HG03571 (cell line): ENCODE measurements at regions not wholly inside any gene's neighbourhood (a gene's known extent, or its start where the extent isn't known, plus 50 kb on each side); places are given as distances from the start of the nearest gene placed in this dataset.

Experiments used
- ATAC-seq: cut with Tn5 transposase; IDR thresholded peaks from one replicate; pipeline ENCODE4 v1.9.1; 2021; ENCODE audit not compliant: unreplicated experiment

DNA sequence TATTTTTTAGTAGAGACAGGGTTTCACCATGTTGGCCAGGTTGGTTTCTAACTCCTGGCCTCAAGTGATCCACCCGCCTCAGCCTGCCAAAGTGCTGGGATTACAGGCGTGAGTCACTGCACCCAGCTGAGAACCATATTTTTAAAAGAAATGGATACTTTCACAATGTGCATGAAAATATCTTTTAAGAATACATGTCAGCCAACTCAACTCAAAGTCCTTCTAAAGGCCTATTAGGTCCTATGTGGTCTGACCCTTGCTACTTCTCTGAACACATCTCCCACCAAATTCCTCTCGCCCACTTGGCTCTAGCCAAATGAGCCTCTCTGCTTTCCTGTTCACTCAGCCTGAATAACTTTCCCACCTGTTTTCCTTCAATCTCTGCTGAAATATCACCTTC is 119.6 kb downstream of the MTX2 start:
- no peak for ATAC-seq

DNA sequence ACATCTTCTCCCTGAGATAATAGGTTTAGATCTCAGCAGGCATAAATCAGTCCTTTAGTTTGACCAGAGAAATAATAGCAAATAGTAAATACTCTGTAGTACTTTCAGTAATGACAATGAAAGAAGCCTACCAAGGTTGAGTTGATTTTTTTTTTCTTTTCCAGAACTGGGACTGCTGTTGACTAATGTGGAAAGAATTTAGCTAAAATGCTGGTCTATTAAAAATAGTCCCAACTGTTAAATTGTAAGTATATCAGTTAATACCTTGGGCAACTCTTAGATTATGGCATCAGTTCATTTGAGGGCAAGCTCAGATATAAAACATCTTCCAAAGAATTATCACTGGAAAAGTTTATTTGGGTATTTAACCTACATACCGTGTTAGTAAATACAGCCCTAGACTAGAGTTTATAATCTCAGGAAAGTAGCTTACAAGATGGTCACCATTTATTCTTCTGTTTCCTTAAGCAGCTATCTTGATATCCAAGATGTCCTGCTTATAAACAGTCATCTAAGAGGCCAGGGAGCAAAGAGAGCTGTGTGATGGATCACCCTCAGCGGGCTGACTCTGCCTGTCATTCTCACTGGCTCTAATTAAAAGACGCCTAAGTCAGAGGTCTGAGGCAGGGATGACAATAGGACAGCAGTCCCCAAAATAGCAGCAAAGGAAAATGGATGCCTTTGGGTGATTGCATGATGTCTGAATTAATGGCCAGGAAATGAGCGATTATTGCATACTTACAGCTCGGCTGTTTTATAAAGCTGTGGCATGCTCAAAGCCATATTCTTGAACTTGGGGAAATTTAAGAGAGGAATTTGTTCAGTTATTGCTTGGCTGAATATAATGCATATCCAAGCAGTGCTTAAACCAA is 121.3 kb downstream of the MTX2 start:
- no peak for ATAC-seq

DNA sequence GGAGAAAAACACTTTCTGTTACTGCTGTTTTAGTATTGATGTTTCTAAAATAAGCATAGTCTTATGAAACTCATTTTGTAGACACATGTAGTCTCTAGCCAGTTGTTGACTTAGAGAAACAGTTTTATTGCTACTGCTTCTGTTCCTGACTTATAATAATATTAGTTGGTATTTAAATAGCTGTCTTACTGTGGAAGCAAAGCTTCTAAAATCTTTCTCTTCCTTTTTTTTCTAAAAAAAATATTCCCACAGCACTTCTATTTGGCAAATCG is 121.8 kb downstream of the MTX2 start:
- no peak for ATAC-seq

GRCh38 chr2:176392249-176392648 is 123.0 kb downstream of the MTX2 start:
- no peak for ATAC-seq

DNA sequence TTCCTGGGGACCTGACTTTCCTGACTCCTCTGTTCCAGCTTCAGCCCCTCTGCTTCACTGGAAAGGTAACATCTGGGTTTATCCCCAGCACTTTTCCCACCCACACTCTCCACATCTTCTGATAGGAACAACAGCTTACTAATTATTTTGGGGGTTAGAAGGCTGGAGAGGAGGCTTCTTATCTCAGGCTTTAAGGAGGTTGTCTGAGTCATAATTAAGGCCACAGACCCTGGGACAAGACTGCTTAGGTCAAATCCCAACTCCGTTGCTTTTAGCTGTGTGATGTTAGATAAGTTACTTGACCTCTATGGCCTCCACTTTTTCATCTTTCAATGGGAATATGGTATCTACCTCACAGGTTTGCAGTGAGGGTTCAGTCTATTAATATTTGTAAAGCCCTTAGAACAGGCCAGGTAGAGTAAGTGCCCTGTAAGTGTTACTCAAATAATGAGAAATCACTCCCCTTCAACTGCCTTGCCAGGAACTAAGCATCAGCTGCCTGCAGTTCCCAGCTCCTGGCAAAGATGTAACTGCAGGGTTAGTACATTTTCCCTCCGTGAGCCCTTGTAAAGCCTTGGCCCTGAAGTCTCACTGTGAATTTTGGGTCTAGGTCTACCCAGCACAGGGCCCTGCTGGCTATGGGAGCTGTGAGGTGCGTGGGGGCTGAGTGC is 123.6 kb downstream of the MTX2 start:
- no peak for ATAC-seq

DNA sequence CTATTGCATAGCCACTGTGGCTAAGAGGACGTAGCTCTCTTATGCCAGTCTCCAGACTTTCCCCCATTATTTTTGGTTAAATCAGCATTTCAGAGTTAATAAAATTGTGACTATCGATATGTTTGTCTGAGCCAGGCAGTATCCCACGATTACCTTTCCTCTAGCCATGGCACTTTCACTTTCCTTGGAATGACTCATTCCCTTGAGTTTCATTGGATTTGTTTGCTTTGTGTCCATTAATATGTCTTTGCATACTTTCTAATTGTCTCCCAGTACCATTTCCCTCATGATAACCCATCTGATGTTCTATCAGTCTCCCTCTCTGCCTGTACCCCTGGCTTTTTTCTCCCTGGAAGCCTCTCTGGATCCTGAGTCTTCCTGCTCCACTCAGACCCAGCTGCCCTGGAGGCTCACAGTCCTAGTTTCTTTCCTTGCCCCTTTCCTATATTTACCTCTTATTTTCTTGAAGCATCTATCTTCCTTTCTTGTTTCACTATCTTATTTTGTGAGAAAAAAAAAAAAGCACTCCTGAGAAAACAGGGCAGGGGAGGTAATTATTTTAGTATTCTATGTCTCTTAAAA is 126.1 kb downstream of the MTX2 start:
- no peak for ATAC-seq

DNA sequence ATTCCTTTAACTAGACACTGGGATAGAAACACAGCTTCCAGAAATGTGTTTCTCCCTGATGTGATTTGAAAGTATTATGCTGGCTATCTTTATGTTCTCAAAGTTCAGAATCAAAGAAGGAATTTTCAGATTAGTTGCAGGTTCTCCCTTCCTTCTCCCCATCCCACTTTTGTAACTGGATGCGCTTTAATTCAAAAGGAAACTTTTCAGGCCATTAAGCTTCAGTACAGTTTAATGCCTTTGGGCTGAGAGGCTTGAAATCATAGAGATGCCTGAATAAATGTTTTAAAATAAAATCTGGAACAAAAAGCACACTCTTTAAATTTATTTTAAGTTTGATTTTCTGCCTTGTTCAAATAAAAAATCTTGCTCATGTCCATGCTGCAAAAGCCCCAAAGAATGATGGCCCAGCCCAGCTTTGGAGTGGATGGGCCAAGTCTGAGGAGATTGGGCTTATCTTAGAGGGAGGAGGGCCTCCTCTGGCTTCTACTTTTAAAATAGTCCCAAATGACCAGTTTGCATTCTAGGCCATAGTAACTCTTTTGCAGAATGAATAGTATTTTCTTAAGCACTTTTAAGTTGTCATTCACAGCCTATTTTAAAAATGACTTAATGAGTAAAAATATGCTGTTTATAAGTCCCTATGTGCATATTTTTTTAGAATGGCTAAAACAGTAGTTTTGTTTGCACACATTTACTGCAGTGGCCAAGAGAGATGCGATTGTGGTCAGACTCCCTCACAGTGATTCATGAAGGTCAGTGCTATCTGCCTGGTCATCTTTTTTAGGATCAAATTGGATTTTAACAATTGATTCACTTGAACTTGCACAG is 129.2 kb downstream of the MTX2 start:
- ATAC-seq: no peak

- ATAC-seq: no peak
Measured at GRCh38 chr2:176399074-176399598, 129.9 kb downstream of the MTX2 start.

GRCh38 chr2:176405477-176405876 is 136.2 kb downstream of the MTX2 start:
- no peak for ATAC-seq

GRCh38 chr2:176407706-176408105 is 138.5 kb downstream of the MTX2 start:
- ATAC-seq: no peak

GRCh38 chr2:176409671-176410070 is 140.4 kb downstream of the MTX2 start:
- no peak for ATAC-seq

DNA sequence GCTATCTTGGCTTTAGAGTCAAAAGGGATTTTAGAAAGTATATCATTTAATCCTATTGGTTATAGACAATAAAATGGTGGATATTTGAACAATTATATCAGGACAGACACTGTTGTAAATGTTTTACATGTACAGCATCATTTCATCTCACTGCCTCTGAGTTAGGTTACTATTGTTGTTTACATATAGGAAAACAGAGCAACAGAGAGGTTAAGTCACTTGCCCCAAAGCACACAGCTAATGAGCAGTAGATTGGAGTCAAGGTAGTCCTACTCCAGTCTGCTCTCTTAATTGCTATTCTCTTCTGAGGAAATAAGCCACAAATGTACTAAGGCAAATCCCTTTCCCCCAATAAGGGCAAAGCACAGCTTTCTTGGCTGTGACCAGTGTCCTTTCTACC is 142.9 kb downstream of the MTX2 start:
- ATAC-seq: no peak

- no peak for ATAC-seq
Measured at GRCh38 chr2:176413786-176414185, 144.5 kb downstream of the MTX2 start.

- no peak for ATAC-seq
Measured at GRCh38 chr2:176414641-176415040, 145.4 kb downstream of the MTX2 start.

- ATAC-seq: no peak
Measured at GRCh38 chr2:176415174-176415895, 146.1 kb downstream of the MTX2 start.

GRCh38 chr2:176415937-176416499 is 146.8 kb downstream of the MTX2 start:
- ATAC-seq: no peak

DNA sequence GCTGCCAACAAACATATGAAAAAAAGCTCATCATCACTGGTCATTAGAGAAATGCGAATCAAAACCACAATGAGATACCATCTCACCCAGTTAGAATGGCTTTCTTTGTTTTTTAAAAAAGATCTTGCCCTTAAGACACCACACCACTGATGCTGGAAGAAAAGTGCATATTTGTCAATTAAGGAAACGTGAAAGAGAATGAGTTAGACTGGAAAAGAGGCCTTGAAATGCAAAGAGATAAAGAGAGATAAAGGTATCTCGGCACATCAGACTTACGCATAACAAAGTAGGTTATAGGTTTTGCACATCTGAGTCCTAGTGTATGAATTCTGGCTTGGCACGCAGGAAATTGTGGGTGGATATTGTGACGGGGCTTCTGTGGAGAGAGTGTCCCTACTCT is 149.5 kb downstream of the MTX2 start:
- ATAC-seq: no peak

GRCh38 chr2:176419591-176420071 is 150.4 kb downstream of the MTX2 start:
- no peak for ATAC-seq

DNA sequence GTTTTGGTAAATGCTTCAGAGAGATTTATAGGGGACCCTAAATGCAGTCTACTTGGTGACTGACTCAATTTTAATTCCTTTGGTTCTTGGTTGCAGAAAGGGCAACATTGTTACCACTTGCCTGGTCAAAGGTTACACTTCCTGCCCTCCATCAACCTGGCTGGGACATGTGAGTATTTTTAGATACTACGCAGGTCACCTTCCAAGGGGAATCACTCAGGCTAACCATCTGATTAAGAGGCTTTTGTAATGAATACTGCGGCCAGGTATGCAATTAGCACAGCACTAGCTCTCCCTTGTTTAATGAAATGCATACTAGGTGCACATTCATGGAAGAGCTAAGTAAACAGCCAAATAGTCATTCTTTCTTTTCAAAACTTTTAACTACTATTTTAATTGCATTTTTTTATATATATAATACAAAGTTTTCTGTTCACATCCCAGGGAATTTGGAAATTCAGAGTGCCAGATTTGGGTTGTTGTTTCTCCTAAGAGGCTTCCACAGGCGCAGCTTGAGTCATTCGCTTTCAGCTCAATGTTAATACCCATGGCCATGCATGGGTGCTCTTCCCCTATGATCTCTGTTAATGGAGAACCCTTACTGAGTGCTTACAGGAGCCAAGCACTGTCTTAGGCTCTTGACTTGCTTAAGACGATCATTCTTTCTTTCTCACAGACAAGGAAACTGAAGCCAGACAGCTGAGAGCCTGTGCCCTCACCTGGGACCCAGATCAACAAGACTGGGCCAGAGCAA is 152.2 kb downstream of the MTX2 start:
- no peak for ATAC-seq
